Liver (tissue), 3 donors: ENCODE measurements at regions not wholly inside any gene's neighbourhood (a gene's known extent, or its start where the extent isn't known, plus 50 kb on each side); places are given as distances from the start of the nearest gene placed in this dataset.

Experiments used
- GABPA ChIP-seq, 2 donors: IDR thresholded peaks in 1 of 2; conservative IDR thresholded peaks in 1 of 2; 2 replicates each; pipeline ENCODE4 v1.6.1; 2016; ENCODE audit warnings: antibody characterized with exemption in 2 of 2, mild to moderate bottlenecking in 1 of 2, moderate library complexity in 1 of 2
- HNF4A ChIP-seq, 2 donors: conservative IDR thresholded peaks; 2 replicates each; pipeline ENCODE4 v1.6.1; 2016; ENCODE audit warnings: antibody characterized with exemption in 2 of 2, mild to moderate bottlenecking in 2 of 2
- JUND ChIP-seq, 2 donors: IDR thresholded peaks; 2 replicates each; pipeline ENCODE4 v1.6.1; 2016; ENCODE audit warnings: antibody characterized with exemption in 2 of 2
- SP1 ChIP-seq: IDR thresholded peaks from 2 replicates; pipeline ENCODE4 v1.6.1; 2018; ENCODE audit warnings: antibody characterized with exemption, mild to moderate bottlenecking
- TAF1 ChIP-seq: conservative IDR thresholded peaks from 2 replicates; pipeline ENCODE4 v1.6.1; 2016; ENCODE audit warnings: antibody characterized with exemption, mild to moderate bottlenecking
- YY1 ChIP-seq: IDR thresholded peaks from 2 replicates; pipeline ENCODE4 v1.6.1; 2016; ENCODE audit warnings: antibody characterized with exemption, mild to moderate bottlenecking
- TF ChIP-seq, protein P1 (sequence below): IDR thresholded peaks from 2 replicates; pipeline ENCODE4 v1.6.1; 2016; ENCODE audit warnings: antibody characterized with exemption, mild to moderate bottlenecking
- TF ChIP-seq, protein P2 (sequence below): fragments of 150-350 bp; IDR thresholded peaks from 2 replicates; pipeline ENCODE4 v1.5.1; 2017; ENCODE audit warnings: improper control_type of control experiment, low read depth, low read length; ENCODE audit not compliant: missing input control
- TF ChIP-seq, protein P3 (sequence below): IDR thresholded peaks from 2 replicates; pipeline ENCODE4 v1.6.1; 2016; ENCODE audit warnings: antibody characterized with exemption
- donor health status: healthy.
- donor health status: healthy.

DNA sequence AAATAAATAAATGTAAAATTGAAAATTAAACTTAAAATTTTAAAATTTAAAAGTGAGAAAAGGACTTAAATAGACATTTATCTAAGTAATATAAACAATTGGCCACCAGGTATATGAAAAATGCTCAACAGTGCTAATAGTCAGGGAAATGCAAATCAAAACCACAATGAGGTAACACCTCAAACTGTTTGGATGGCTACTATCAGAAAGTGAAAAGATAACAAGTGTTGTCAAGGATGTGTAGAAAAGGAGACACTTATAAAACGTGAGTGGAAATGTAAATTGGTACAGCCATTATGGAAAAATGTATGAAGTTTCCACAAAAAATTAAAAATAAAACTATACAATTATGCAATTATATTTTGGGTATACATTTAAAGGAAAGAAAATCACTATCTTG lies 752.2 kb downstream of the EFNB2 start:
- TF ChIP-seq, protein P1, sequence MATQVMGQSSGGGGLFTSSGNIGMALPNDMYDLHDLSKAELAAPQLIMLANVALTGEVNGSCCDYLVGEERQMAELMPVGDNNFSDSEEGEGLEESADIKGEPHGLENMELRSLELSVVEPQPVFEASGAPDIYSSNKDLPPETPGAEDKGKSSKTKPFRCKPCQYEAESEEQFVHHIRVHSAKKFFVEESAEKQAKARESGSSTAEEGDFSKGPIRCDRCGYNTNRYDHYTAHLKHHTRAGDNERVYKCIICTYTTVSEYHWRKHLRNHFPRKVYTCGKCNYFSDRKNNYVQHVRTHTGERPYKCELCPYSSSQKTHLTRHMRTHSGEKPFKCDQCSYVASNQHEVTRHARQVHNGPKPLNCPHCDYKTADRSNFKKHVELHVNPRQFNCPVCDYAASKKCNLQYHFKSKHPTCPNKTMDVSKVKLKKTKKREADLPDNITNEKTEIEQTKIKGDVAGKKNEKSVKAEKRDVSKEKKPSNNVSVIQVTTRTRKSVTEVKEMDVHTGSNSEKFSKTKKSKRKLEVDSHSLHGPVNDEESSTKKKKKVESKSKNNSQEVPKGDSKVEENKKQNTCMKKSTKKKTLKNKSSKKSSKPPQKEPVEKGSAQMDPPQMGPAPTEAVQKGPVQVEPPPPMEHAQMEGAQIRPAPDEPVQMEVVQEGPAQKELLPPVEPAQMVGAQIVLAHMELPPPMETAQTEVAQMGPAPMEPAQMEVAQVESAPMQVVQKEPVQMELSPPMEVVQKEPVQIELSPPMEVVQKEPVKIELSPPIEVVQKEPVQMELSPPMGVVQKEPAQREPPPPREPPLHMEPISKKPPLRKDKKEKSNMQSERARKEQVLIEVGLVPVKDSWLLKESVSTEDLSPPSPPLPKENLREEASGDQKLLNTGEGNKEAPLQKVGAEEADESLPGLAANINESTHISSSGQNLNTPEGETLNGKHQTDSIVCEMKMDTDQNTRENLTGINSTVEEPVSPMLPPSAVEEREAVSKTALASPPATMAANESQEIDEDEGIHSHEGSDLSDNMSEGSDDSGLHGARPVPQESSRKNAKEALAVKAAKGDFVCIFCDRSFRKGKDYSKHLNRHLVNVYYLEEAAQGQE: no peak
- TF ChIP-seq, protein P2, sequence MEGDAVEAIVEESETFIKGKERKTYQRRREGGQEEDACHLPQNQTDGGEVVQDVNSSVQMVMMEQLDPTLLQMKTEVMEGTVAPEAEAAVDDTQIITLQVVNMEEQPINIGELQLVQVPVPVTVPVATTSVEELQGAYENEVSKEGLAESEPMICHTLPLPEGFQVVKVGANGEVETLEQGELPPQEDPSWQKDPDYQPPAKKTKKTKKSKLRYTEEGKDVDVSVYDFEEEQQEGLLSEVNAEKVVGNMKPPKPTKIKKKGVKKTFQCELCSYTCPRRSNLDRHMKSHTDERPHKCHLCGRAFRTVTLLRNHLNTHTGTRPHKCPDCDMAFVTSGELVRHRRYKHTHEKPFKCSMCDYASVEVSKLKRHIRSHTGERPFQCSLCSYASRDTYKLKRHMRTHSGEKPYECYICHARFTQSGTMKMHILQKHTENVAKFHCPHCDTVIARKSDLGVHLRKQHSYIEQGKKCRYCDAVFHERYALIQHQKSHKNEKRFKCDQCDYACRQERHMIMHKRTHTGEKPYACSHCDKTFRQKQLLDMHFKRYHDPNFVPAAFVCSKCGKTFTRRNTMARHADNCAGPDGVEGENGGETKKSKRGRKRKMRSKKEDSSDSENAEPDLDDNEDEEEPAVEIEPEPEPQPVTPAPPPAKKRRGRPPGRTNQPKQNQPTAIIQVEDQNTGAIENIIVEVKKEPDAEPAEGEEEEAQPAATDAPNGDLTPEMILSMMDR: no peak
- TF ChIP-seq SP1 (no peak), JUND (IDR thresholded peaks at IDR 0.05) (no peak), TAF1 (no peak), GABPA (IDR thresholded peaks at IDR 0.05 in 1 of 2, conservative IDR thresholded peaks at IDR 0.05 in 1 of 2) (no peak), YY1 (no peak), HNF4A (conservative IDR thresholded peaks at IDR 0.05) (no peak)
- TF ChIP-seq, protein P3, sequence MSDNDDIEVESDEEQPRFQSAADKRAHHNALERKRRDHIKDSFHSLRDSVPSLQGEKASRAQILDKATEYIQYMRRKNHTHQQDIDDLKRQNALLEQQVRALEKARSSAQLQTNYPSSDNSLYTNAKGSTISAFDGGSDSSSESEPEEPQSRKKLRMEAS: no peak
